ENCODE measurements at regions not wholly inside any gene's neighbourhood (a gene's known extent, or its start where the extent isn't known, plus 50 kb on each side); places are given as distances from the start of the nearest gene placed in this dataset.

DNA sequence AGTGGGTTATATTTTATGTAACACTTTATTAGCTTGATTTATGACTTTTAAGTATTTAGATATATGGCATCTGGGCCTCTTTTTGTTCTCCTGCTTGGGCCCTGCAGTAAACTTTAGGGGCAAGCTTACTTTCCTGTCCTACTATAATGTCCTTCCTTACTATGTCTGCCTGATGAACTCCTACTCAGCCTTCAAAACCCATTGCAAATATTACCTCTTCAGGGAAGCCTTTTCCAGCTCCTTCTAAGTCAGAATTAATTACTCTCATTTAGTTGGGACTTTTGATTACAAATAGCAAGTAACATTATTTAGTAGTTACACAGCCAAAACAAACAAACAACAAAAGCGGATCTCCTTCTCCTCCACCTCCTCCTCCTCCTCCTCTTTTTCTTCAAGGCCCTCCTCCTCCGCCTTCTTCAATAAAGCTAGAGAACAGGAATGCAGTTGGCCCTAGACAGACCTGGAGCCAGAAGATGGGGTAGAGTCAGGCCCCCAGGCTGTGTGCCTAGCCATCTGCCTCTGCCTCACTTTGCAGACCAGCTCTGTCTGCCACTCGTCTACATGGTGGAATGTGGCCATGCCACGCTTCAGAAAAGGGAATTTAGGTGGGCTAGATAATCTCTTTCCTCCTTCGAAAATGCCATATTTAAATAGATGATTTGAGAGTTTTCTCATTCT lies 301.2 kb downstream of the SP3 start:
- WGBS, 3 donors = 84 to 92% (median 86%) methylated on average over 5 of the region's 5 CpGs
- no peak overlapping the region for H3K27ac ChIP-seq (ENCODE audit: low read depth in 1 of 3, low read length in 2 of 3)
- peaks cover 0 to 3% of the 10 kb centered on the region in 2 donors for H3K9me3 ChIP-seq (ENCODE audit: control insufficient read depth in 2 of 2, insufficient read depth in 1 of 2, low read depth in 1 of 2, low read length in 1 of 2)
- H3K4me3 ChIP-seq (ENCODE audit: low read depth in 1 of 3, low read length in 3 of 3) = no peak overlapping the region
- no peaks in the 10 kb centered on the region for H3K36me3 ChIP-seq (ENCODE audit: control insufficient read depth in 3 of 3, insufficient read depth in 2 of 3, low read depth in 1 of 3, low read length in 3 of 3)
- H3K4me1 ChIP-seq (ENCODE audit: control insufficient read depth in 3 of 3, insufficient read depth in 2 of 3, low read depth in 1 of 3, low read length in 2 of 3) = no peaks in the 10 kb centered on the region
- peaks cover 0 to 3% (median 0%) of the 10 kb centered on the region in 3 donors for H3K27me3 ChIP-seq (ENCODE audit: control insufficient read depth in 3 of 3, insufficient read depth in 3 of 3, low read length in 3 of 3)
- DNase-seq (no peak), FAIRE-seq (no peak)

DNA sequence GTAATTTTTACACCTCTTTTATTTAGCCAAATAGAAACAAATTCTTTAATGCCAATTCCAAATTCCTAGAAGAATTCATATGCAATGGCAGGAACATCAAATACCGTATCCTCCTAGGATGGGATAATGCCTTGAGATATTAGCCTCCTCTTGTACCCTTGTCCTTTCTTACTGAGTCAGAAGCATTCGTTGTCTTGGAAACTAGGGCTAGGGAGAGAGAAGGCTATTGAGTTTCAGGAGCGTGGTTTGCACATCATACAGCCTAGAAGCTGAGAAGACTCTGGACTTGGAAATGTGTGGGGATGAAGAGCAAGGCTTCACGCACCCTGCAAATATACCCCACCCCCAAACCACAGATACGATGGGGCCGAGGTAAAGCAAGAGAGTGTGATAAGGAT lies 300.7 kb downstream of the SP3 start:
- WGBS, 3 donors = 77 to 81% (median 78%) methylated on average over 6 of the region's 6 CpGs

DNA sequence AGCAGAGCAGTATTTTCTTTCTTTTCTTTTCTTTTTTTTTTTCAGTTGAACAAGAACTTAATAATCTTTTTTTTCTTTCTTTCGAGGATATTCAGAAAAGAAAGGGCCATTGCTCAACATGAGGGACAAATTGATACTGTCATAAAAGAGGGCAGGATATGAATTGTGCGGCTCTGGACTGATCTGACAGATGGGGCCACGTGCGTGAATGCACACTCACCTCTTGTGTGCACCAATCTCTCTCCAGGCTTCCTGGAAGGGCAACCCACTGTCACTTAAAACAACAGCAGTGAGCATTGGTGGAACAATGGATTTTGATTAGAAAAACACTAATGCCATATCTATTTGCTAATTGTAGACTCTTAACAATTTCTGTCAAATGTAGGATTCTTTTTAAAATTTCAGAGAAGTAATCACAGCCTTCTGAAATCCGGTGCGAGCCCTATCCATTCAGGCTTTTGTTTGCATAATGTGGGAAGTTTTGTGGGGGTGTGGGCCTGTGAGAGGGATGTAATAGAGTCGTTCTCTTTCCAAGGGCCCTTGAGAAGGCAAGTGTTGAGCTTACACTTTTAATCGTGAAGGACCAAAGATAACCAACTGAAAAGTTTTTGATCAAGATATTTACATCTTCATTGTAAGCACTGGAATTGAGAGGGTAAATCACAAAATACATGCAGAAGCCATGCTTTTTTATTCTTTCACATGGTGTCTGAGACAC lies 298.8 kb downstream of the SP3 start:
- Histone ChIP-seq H3K27ac (ENCODE audit: low read depth in 1 of 3, low read length in 2 of 3) (no peak overlapping the region), H3K9me3 (ENCODE audit: control insufficient read depth in 2 of 2, insufficient read depth in 1 of 2, low read depth in 1 of 2, low read length in 1 of 2) (peaks cover 0 to 3% of the 10 kb centered on the region in 2 donors), H3K27me3 (ENCODE audit: control insufficient read depth in 3 of 3, insufficient read depth in 3 of 3, low read length in 3 of 3) (peaks cover 0 to 3% (median 0%) of the 10 kb centered on the region in 3 donors), H3K36me3 (ENCODE audit: control insufficient read depth in 3 of 3, insufficient read depth in 2 of 3, low read depth in 1 of 3, low read length in 3 of 3) (no peaks in the 10 kb centered on the region), H3K4me1 (ENCODE audit: control insufficient read depth in 3 of 3, insufficient read depth in 2 of 3, low read depth in 1 of 3, low read length in 2 of 3) (no peaks in the 10 kb centered on the region), H3K4me3 (ENCODE audit: low read depth in 1 of 3, low read length in 3 of 3) (no peak overlapping the region)
- DNase-seq (no peak), FAIRE-seq (no peak)
- 68 to 69% (median 68%) methylated on average over 8 of the region's 8 CpGs for WGBS, 3 donors

More for the DNA sequence above, 300.7 kb downstream of the SP3 start:
- Histone ChIP-seq H3K4me3 (ENCODE audit: low read depth in 1 of 3, low read length in 3 of 3) (no peak overlapping the region), H3K9me3 (ENCODE audit: control insufficient read depth in 2 of 2, insufficient read depth in 1 of 2, low read depth in 1 of 2, low read length in 1 of 2) (peaks cover 0 to 3% of the 10 kb centered on the region in 2 donors), H3K27ac (ENCODE audit: low read depth in 1 of 3, low read length in 2 of 3) (no peak overlapping the region), H3K4me1 (ENCODE audit: control insufficient read depth in 3 of 3, insufficient read depth in 2 of 3, low read depth in 1 of 3, low read length in 2 of 3) (no peaks in the 10 kb centered on the region), H3K27me3 (ENCODE audit: control insufficient read depth in 3 of 3, insufficient read depth in 3 of 3, low read length in 3 of 3) (peaks cover 0 to 3% (median 0%) of the 10 kb centered on the region in 3 donors), H3K36me3 (ENCODE audit: control insufficient read depth in 3 of 3, insufficient read depth in 2 of 3, low read depth in 1 of 3, low read length in 3 of 3) (no peaks in the 10 kb centered on the region)
- FAIRE-seq (no peak), DNase-seq (no peak)

DNA sequence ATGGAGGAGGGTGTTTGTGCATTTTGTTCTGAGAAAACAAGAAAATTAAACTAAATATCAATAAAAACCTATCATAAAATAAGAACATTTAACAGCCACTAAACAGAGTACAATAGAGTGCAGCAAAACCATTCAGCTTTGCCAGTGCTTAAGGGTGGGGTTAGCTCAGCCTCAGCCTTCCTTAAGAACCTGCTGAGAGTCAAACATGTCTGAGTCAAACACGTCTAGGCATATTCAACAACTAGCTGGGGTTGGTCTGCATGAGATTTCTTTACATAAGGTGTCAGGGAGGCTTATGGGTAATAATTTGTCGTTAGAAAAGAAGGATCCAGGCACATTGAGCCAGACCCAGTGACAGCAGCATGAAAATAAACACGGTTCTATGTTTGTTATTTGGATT lies 298.2 kb downstream of the SP3 start:
- Histone ChIP-seq H3K9me3 (ENCODE audit: control insufficient read depth in 2 of 2, insufficient read depth in 1 of 2, low read depth in 1 of 2, low read length in 1 of 2) (peaks cover 0 to 3% of the 10 kb centered on the region in 2 donors), H3K4me1 (ENCODE audit: control insufficient read depth in 3 of 3, insufficient read depth in 2 of 3, low read depth in 1 of 3, low read length in 2 of 3) (no peaks in the 10 kb centered on the region), H3K27ac (ENCODE audit: low read depth in 1 of 3, low read length in 2 of 3) (no peak overlapping the region), H3K4me3 (ENCODE audit: low read depth in 1 of 3, low read length in 3 of 3) (no peak overlapping the region), H3K36me3 (ENCODE audit: control insufficient read depth in 3 of 3, insufficient read depth in 2 of 3, low read depth in 1 of 3, low read length in 3 of 3) (no peaks in the 10 kb centered on the region), H3K27me3 (ENCODE audit: control insufficient read depth in 3 of 3, insufficient read depth in 3 of 3, low read length in 3 of 3) (peaks cover 0 to 3% (median 0%) of the 10 kb centered on the region in 3 donors)
- DNase-seq (no peak), FAIRE-seq (no peak)
- WGBS, 3 donors = 64 to 70% (median 69%) methylated on average over 3 of the region's 3 CpGs

DNA sequence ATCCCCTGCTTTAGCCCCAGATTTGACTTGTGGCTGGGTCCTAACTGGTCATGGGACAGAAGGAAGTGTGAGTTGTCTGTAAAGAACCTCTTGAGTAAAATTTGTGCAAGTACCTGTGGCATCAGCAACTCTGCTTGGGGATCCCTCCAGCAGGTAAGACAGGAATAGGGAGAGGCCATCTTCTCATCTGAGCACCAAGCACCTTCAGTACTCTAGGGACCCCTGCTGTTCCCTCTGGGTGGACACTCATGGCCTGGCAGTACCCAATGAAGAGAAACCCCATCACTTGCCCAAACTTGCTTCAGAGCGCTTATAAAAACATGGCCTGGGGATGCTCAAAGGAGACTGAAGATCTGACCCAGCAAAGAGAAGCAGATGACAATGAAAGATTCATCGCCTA lies 297.8 kb downstream of the SP3 start:
- DNase-seq (peak in 1 of 2 donors; percentile 16), FAIRE-seq (no peak)
- Histone ChIP-seq H3K27me3 (ENCODE audit: control insufficient read depth in 3 of 3, insufficient read depth in 3 of 3, low read length in 3 of 3) (peaks cover 0 to 3% (median 0%) of the 10 kb centered on the region in 3 donors), H3K36me3 (ENCODE audit: control insufficient read depth in 3 of 3, insufficient read depth in 2 of 3, low read depth in 1 of 3, low read length in 3 of 3) (no peaks in the 10 kb centered on the region), H3K4me1 (ENCODE audit: control insufficient read depth in 3 of 3, insufficient read depth in 2 of 3, low read depth in 1 of 3, low read length in 2 of 3) (no peaks in the 10 kb centered on the region), H3K27ac (ENCODE audit: low read depth in 1 of 3, low read length in 2 of 3) (no peak overlapping the region), H3K4me3 (ENCODE audit: low read depth in 1 of 3, low read length in 3 of 3) (no peak overlapping the region), H3K9me3 (ENCODE audit: control insufficient read depth in 2 of 2, insufficient read depth in 1 of 2, low read depth in 1 of 2, low read length in 1 of 2) (peaks cover 0 to 3% of the 10 kb centered on the region in 2 donors)
- WGBS, 3 donors = 96 to 98% (median 97%) methylated on average over 2 of the region's 2 CpGs

DNA sequence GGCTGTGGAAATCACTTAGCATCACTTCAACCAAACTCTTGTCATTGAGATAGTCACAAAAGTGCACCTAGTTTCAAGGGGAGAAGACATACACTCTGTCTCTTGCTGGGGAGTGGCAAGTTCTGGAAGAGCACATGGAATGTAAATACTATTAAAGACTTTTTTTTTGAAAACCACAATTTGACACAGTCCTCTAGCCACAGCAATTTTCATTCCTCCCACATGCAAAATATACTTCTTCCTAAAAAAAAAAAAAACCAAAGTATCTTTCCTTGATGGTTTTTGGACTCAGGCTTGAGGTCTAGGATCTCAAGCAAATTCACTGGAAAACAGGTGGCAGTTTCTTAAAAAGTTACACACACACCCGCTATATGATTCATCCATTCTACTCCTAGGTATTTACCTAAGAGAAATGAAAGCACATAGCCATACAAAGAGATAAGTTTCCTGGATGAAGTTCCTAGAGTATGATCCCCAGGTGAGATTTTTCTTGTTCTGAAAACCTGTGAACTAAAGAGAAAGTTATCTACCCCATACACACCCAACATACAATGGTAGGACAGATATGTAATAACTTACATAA lies 295.8 kb downstream of the SP3 start:
- Histone ChIP-seq H3K36me3 (ENCODE audit: control insufficient read depth in 3 of 3, insufficient read depth in 2 of 3, low read depth in 1 of 3, low read length in 3 of 3) (no peaks in the 10 kb centered on the region), H3K27ac (ENCODE audit: low read depth in 1 of 3, low read length in 2 of 3) (no peak overlapping the region), H3K27me3 (ENCODE audit: control insufficient read depth in 3 of 3, insufficient read depth in 3 of 3, low read length in 3 of 3) (peaks cover 0 to 2% (median 0%) of the 10 kb centered on the region in 3 donors), H3K4me1 (ENCODE audit: control insufficient read depth in 3 of 3, insufficient read depth in 2 of 3, low read depth in 1 of 3, low read length in 2 of 3) (no peaks in the 10 kb centered on the region), H3K4me3 (ENCODE audit: low read depth in 1 of 3, low read length in 3 of 3) (no peak overlapping the region), H3K9me3 (ENCODE audit: control insufficient read depth in 2 of 2, insufficient read depth in 1 of 2, low read depth in 1 of 2, low read length in 1 of 2) (peaks cover 0 to 5% of the 10 kb centered on the region in 2 donors)
- 60 to 86% (median 76%) methylated on average over 1 of the region's 1 CpG for WGBS, 3 donors
- peak in 1 of 2 donors; percentile 21 for DNase-seq
- no peak for FAIRE-seq

DNA sequence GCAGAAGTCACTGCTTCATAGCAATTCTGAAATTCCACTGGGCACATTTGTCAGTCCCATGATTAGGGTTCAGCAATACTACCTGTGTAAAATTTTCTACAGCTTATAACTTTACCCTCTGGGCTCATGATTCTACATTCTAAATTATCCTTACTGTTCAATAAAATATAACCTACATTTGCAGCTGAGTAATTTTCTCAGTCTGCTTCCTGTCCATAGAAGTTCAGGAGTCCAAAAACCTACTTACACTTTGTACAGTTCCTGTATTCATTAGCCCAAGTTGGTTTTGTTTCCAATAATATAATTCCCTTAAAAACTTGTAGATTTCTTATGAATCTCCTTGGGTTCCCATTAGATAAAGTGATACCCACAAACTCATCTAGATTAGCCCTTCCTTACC lies 295.3 kb downstream of the SP3 start:
- Histone ChIP-seq H3K27me3 (ENCODE audit: control insufficient read depth in 3 of 3, insufficient read depth in 3 of 3, low read length in 3 of 3) (peaks cover 0 to 2% (median 0%) of the 10 kb centered on the region in 3 donors), H3K9me3 (ENCODE audit: control insufficient read depth in 2 of 2, insufficient read depth in 1 of 2, low read depth in 1 of 2, low read length in 1 of 2) (peaks cover 0 to 5% of the 10 kb centered on the region in 2 donors), H3K27ac (ENCODE audit: low read depth in 1 of 3, low read length in 2 of 3) (no peak overlapping the region), H3K4me3 (ENCODE audit: low read depth in 1 of 3, low read length in 3 of 3) (no peak overlapping the region), H3K4me1 (ENCODE audit: control insufficient read depth in 3 of 3, insufficient read depth in 2 of 3, low read depth in 1 of 3, low read length in 2 of 3) (no peaks in the 10 kb centered on the region), H3K36me3 (ENCODE audit: control insufficient read depth in 3 of 3, insufficient read depth in 2 of 3, low read depth in 1 of 3, low read length in 3 of 3) (no peaks in the 10 kb centered on the region)
- DNase-seq (peak in 1 of 2 donors; percentile 57), FAIRE-seq (no peak)

DNA sequence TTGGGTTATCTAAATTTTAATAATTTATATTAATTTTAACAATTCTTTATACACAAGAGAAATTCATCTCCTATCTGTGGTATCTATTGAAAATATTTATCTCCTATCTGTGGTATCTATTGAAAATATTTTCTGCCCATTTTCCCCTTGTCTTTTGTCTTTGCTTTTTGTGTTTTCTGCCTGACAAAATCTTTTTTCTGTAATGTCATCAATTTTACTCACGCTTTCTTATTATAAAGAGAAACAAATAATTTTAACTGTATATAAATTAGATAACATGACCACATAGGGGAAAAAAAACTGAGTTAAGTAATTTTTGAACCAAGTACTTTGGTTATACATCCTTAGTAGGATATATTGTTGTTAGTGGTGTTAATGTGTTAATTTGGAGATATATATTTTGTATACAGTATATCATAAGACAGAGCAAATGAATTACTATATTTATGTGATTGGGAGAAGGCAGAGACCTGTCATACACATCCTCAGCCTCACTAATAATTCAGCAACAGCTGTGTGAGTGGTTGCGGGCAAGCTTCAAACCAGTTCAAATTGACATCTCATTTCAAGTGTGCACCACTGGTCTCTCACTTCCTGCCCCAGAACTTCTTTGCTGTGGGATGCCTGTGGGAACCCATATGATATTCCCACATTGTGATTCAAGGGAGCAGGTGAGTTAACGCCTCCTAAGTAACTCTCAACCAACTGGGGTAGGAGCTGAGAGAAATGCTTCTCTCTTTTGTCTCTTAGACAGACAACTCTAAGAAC lies 292.4 kb downstream of the SP3 start:
- no peaks in the 10 kb centered on the region for H3K4me1 ChIP-seq (ENCODE audit: control insufficient read depth in 3 of 3, insufficient read depth in 2 of 3, low read depth in 1 of 3, low read length in 2 of 3)
- WGBS, 3 donors = 91 to 96% (median 94%) methylated on average over 3 of the region's 3 CpGs
- DNase-seq (no peak), FAIRE-seq (no peak)
- H3K4me3 ChIP-seq (ENCODE audit: low read depth in 1 of 3, low read length in 3 of 3) = no peak overlapping the region
- H3K36me3 ChIP-seq (ENCODE audit: control insufficient read depth in 3 of 3, insufficient read depth in 2 of 3, low read depth in 1 of 3, low read length in 3 of 3) = no peaks in the 10 kb centered on the region
- peaks cover 0 to 5% of the 10 kb centered on the region in 2 donors for H3K9me3 ChIP-seq (ENCODE audit: control insufficient read depth in 2 of 2, insufficient read depth in 1 of 2, low read depth in 1 of 2, low read length in 1 of 2)
- peaks cover 0 to 2% (median 0%) of the 10 kb centered on the region in 3 donors for H3K27me3 ChIP-seq (ENCODE audit: control insufficient read depth in 3 of 3, insufficient read depth in 3 of 3, low read length in 3 of 3)
- no peak overlapping the region for H3K27ac ChIP-seq (ENCODE audit: low read depth in 1 of 3, low read length in 2 of 3)

Data from small intestine (tissue), 7 donors.